Breast epithelium (tissue), 4 donors: ENCODE measurements at regions not wholly inside any gene's neighbourhood (a gene's known extent, or its start where the extent isn't known, plus 50 kb on each side); places are given as distances from the start of the nearest gene placed in this dataset.
A peak's percentile ranks its signal among the peaks of the same experiment; 100 is the strongest.

Source experiments
- DNase-seq, 2 donors: peaks; one replicate each; pipeline ENCODE4 v3.0.0-alpha.2; 2019; ENCODE audit warnings: low spot score in 2 of 2
- H3K27ac ChIP-seq, 2 donors: fragments of 200-600 bp; sonication (generic) in 1 of 2; one replicate each; pipeline ENCODE4 v1.5.1; 2016 to 2019; ENCODE audit warnings: mild to moderate bottlenecking in 1 of 2
- H3K27me3 ChIP-seq, 2 donors: fragments of 200-600 bp; sonication (generic) in 1 of 2; one replicate each; pipeline versions ENCODE4 v1.5.1 to v1.6.0; 2017 to 2019; ENCODE audit warnings: control low read depth in 1 of 2, mild to moderate bottlenecking in 1 of 2
- H3K36me3 ChIP-seq: fragments of 200-600 bp; one replicate; pipeline ENCODE4 v1.5.1; 2019
- H3K4me1 ChIP-seq, 2 donors: fragments of 200-600 bp; sonication (generic); one replicate each; pipeline ENCODE4 v1.5.1; 2016 to 2019; ENCODE audit warnings: control low read depth in 1 of 2
- H3K4me3 ChIP-seq, 3 donors: fragments of 200-600 bp; sonication (generic); 1 replicate in 2 of 3; 2 replicates in 1 of 3; pipeline ENCODE4 v1.5.1; 2016 to 2019; ENCODE audit warnings: mild to moderate bottlenecking in 3 of 3, moderate library complexity in 2 of 3
- H3K9me3 ChIP-seq, 2 donors: fragments of 200-600 bp; sonication (generic) in 1 of 2; one replicate each; pipeline ENCODE4 v1.5.1; 2016 to 2019; ENCODE audit warnings: control low read depth in 1 of 2
- CTCF ChIP-seq, 3 donors: fragments of 450-650 bp; IDR thresholded peaks; one replicate each; pipeline ENCODE4 v1.5.1; 2016 to 2017; ENCODE audit warnings: antibody characterized with exemption in 3 of 3, mild to moderate bottlenecking in 3 of 3, moderate library complexity in 3 of 3
- POLR2A ChIP-seq: fragments of 450-650 bp; IDR thresholded peaks from one replicate; pipeline ENCODE4 v1.6.1; 2016; ENCODE audit warnings: antibody characterized with exemption, mild to moderate bottlenecking, moderate library complexity
- POLR2AphosphoS5 ChIP-seq, 3 donors: sonication (generic); formaldehyde crosslinking; IDR thresholded peaks; one replicate each; pipeline ENCODE4 v1.6.1; 2017; ENCODE audit warnings: antibody characterized with exemption in 3 of 3
- intact Hi-C: fragments of 100-400 bp; cut with DNase I; formaldehyde crosslinking; loops from one replicate; pipeline ENCODE4 v1.15.1; 2023; ENCODE audit warnings: low total_unique reads

GRCh38 chr2:236688563-236689392, 119.2 kb downstream of the ACKR3 start:
- Histone ChIP-seq H3K9me3 (no peaks in the 10 kb centered on the region), H3K4me3 (no peak overlapping the region), H3K4me1 (peaks cover 0 to 14% of the 10 kb centered on the region in 2 donors), H3K36me3 (no peaks in the 10 kb centered on the region), H3K27ac (peak overlapping the region in 1 of 2 donors; percentile 48), H3K27me3 (no peaks in the 10 kb centered on the region)
- no peak for DNase-seq
- intact Hi-C loops = no loop called here
- TF ChIP-seq CTCF (IDR thresholded peaks at IDR 0.05) (no peak), POLR2A (no peak), POLR2AphosphoS5 (IDR thresholded peaks at IDR 0.05) (no peak)

GRCh38 chr2:236689393-236689700, 119.7 kb downstream of the ACKR3 start:
- DNase-seq = no peak
- no peaks in the 10 kb centered on the region for H3K9me3 ChIP-seq
- H3K4me3 ChIP-seq = no peak overlapping the region
- intact Hi-C loops = no loop called here
- H3K36me3 ChIP-seq = no peaks in the 10 kb centered on the region
- peaks cover 0 to 14% of the 10 kb centered on the region in 2 donors for H3K4me1 ChIP-seq
- H3K27ac ChIP-seq = no peak overlapping the region
- no peaks in the 10 kb centered on the region for H3K27me3 ChIP-seq
- no peak for TF ChIP-seq POLR2AphosphoS5 (IDR thresholded peaks at IDR 0.05)
- TF ChIP-seq CTCF (IDR thresholded peaks at IDR 0.05) = no peak
- no peak for TF ChIP-seq POLR2A

- peaks cover 0 to 14% of the 10 kb centered on the region in 2 donors for H3K4me1 ChIP-seq
- intact Hi-C loops = no loop called here
- no peak overlapping the region for H3K27ac ChIP-seq
- no peaks in the 10 kb centered on the region for H3K36me3 ChIP-seq
- no peaks in the 10 kb centered on the region for H3K9me3 ChIP-seq
- no peak for DNase-seq
- no peaks in the 10 kb centered on the region for H3K27me3 ChIP-seq
- TF ChIP-seq CTCF (IDR thresholded peaks at IDR 0.05) (no peak), POLR2A (no peak)
- no peak overlapping the region for H3K4me3 ChIP-seq
Measured at GRCh38 chr2:236689981-236690380, 120.4 kb downstream of the ACKR3 start.

GRCh38 chr2:236690726-236691125, 121.1 kb downstream of the ACKR3 start:
- no peak for DNase-seq
- no peak for TF ChIP-seq POLR2AphosphoS5 (IDR thresholded peaks at IDR 0.05)
- TF ChIP-seq POLR2A = no peak
- TF ChIP-seq CTCF (IDR thresholded peaks at IDR 0.05) = no peak
- intact Hi-C loops = no loop called here

GRCh38 chr2:236691799-236692167, 122.2 kb downstream of the ACKR3 start:
- TF ChIP-seq CTCF (IDR thresholded peaks at IDR 0.05) = no peak
- TF ChIP-seq POLR2AphosphoS5 (IDR thresholded peaks at IDR 0.05) = no peak
- no peak for TF ChIP-seq POLR2A
- H3K27me3 ChIP-seq = no peaks in the 10 kb centered on the region
- intact Hi-C loops = no loop called here
- H3K27ac ChIP-seq = no peak overlapping the region
- H3K36me3 ChIP-seq = no peaks in the 10 kb centered on the region
- H3K9me3 ChIP-seq = no peaks in the 10 kb centered on the region
- peaks cover 0 to 14% of the 10 kb centered on the region in 2 donors for H3K4me1 ChIP-seq
- no peak overlapping the region for H3K4me3 ChIP-seq
- DNase-seq = no peak

More at GRCh38 chr2:236690726-236691125, 121.1 kb downstream of the ACKR3 start:
- H3K36me3 ChIP-seq = no peaks in the 10 kb centered on the region
- no peaks in the 10 kb centered on the region for H3K27me3 ChIP-seq
- no peak overlapping the region for H3K4me3 ChIP-seq
- H3K27ac ChIP-seq = no peak overlapping the region
- H3K4me1 ChIP-seq = peaks cover 0 to 14% of the 10 kb centered on the region in 2 donors
- no peaks in the 10 kb centered on the region for H3K9me3 ChIP-seq
